ENCODE measurements at regions not wholly inside any gene's neighbourhood (a gene's known extent, or its start where the extent isn't known, plus 50 kb on each side); places are given as distances from the start of the nearest gene placed in this dataset.

GRCh38 chr10:130812381-130813148, 499.0 kb downstream of the TCERG1L start:
- TF ChIP-seq CTCF (IDR thresholded peaks at IDR 0.05; ENCODE audit: low read length) (no peak), EZH2 (IDR thresholded peaks at IDR 0.05; ENCODE audit: borderline replicate concordance, low read length) (no peak)
